HEK293 (cell line): ENCODE measurements at regions not wholly inside any gene's neighbourhood (a gene's known extent, or its start where the extent isn't known, plus 50 kb on each side); places are given as distances from the start of the nearest gene placed in this dataset.

Source experiments
- CTCF ChIA-PET: fragments of 350-600 bp; formaldehyde crosslinking; extraction: SDS; loops from one replicate; lab custom pipeline; 2021; ENCODE audit warnings: antibody characterized with exemption; lab: Yijun Ruan, JAX
- POLR2A ChIA-PET: fragments of 300-600 bp; formaldehyde crosslinking; extraction: SDS; loops from one replicate; lab custom pipeline; 2020; ENCODE audit warnings: antibody characterized with exemption, inconsistent platforms; lab: Yijun Ruan, JAX
- H3K27ac ChIP-seq: fragments of 200-500 bp; sonication (Bioruptor generic); 2 replicates; pipeline ENCODE4 v1.5.1; 2014; ENCODE audit warnings: low read depth, low read length, control low read depth, inconsistent platforms; ENCODE audit errors: extremely low read depth
- H3K36me3 ChIP-seq, 2 experiments: fragments of 200-500 bp in 1 of 2; sonication (Bioruptor generic) in 1 of 2; 1 replicate in 1 of 2; 2 replicates in 1 of 2; pipeline ENCODE4 v1.5.1; 2014 to 2017; ENCODE audit warnings: inconsistent platforms in 2 of 2, low read length in 2 of 2; ENCODE audit not compliant: control insufficient read depth in 2 of 2, insufficient read depth in 1 of 2
- H3K4me1 ChIP-seq: fragments of 200-500 bp; sonication (Bioruptor generic); 2 replicates; pipeline ENCODE4 v1.5.1; 2014; ENCODE audit warnings: mild to moderate bottlenecking, low read length, inconsistent platforms; ENCODE audit not compliant: control insufficient read depth, insufficient read depth
- H3K4me3 ChIP-seq: 2 replicates; pipeline ENCODE4 v1.5.1; 2011; ENCODE audit warnings: low read depth, mild to moderate bottlenecking, control low read depth, low read length, moderate library complexity
- H3K9me3 ChIP-seq: fragments of 200-500 bp; sonication (Bioruptor generic); 2 replicates; pipeline ENCODE4 v1.5.1; 2014; ENCODE audit warnings: low read depth, low read length, inconsistent platforms; ENCODE audit not compliant: control insufficient read depth, insufficient read depth
- BCL6B ChIP-seq: fragments of 450-650 bp; formaldehyde crosslinking; IDR thresholded peaks from 2 replicates; pipeline ENCODE4 v1.5.1; 2017; ENCODE audit warnings: missing biosample characterization, missing genetic modification characterization
- EGR2 ChIP-seq: fragments of 450-650 bp; formaldehyde crosslinking; IDR thresholded peaks from 2 replicates; pipeline ENCODE4 v1.5.1; 2016; ENCODE audit warnings: low read depth, missing biosample characterization, missing genetic modification characterization
- FEZF1 ChIP-seq: fragments of 450-650 bp; formaldehyde crosslinking; IDR thresholded peaks from 2 replicates; pipeline ENCODE4 v1.5.1; 2016; ENCODE audit warnings: missing biosample characterization, missing genetic modification characterization
- HOXA7 ChIP-seq: sonication (generic); formaldehyde crosslinking; IDR thresholded peaks from 2 replicates; pipeline ENCODE4 v1.8.1; 2022; ENCODE audit warnings: missing genetic modification reagents, borderline replicate concordance
- SALL2 ChIP-seq: fragments of 450-650 bp; formaldehyde crosslinking; IDR thresholded peaks from 2 replicates; pipeline ENCODE4 v1.5.0; 2017; ENCODE audit warnings: missing biosample characterization, mild to moderate bottlenecking, missing genetic modification characterization, borderline replicate concordance
- ZEB2 ChIP-seq: fragments of 450-650 bp; formaldehyde crosslinking; IDR thresholded peaks from 2 replicates; pipeline ENCODE4 v1.5.1; 2016; ENCODE audit warnings: missing biosample characterization, missing genetic modification characterization
- ZFP3 ChIP-seq: fragments of 450-650 bp; formaldehyde crosslinking; IDR thresholded peaks from 2 replicates; pipeline ENCODE4 v1.5.1; 2016; ENCODE audit warnings: low read depth, missing biosample characterization, missing genetic modification characterization
- ZFP37 ChIP-seq: fragments of 450-650 bp; formaldehyde crosslinking; IDR thresholded peaks from 2 replicates; pipeline ENCODE4 v1.5.1; 2016; ENCODE audit warnings: missing biosample characterization, missing genetic modification characterization
- ZFP69B ChIP-seq: fragments of 450-650 bp; formaldehyde crosslinking; IDR thresholded peaks from 2 replicates; pipeline ENCODE4 v1.5.1; 2016; ENCODE audit warnings: missing biosample characterization, missing genetic modification characterization
- ZNF2 ChIP-seq: fragments of 450-650 bp; formaldehyde crosslinking; IDR thresholded peaks from 2 replicates; pipeline ENCODE4 v1.5.1; 2016; ENCODE audit warnings: missing biosample characterization, missing genetic modification characterization
- ZNF23 ChIP-seq: fragments of 450-650 bp; formaldehyde crosslinking; IDR thresholded peaks from 2 replicates; pipeline ENCODE4 v1.5.1; 2016; ENCODE audit warnings: missing biosample characterization, missing genetic modification characterization, borderline replicate concordance
- ZNF266 ChIP-seq: fragments of 450-650 bp; formaldehyde crosslinking; IDR thresholded peaks from 2 replicates; pipeline ENCODE4 v1.5.1; 2016; ENCODE audit warnings: missing biosample characterization, missing genetic modification characterization, low read depth
- ZNF311 ChIP-seq: fragments of 450-650 bp; formaldehyde crosslinking; IDR thresholded peaks from 2 replicates; pipeline ENCODE4 v1.5.1; 2017; ENCODE audit warnings: missing biosample characterization, missing genetic modification characterization, borderline replicate concordance
- ZNF394 ChIP-seq: fragments of 450-650 bp; formaldehyde crosslinking; IDR thresholded peaks from 2 replicates; pipeline ENCODE4 v1.5.1; 2016; ENCODE audit warnings: missing biosample characterization, missing genetic modification characterization, mild to moderate bottlenecking, moderate library complexity, borderline replicate concordance
- ZNF426 ChIP-seq: fragments of 450-650 bp; formaldehyde crosslinking; IDR thresholded peaks from 2 replicates; pipeline ENCODE4 v1.5.1; 2017; ENCODE audit warnings: missing biosample characterization, missing genetic modification characterization, mild to moderate bottlenecking, inconsistent platforms, moderate library complexity
- ZNF514 ChIP-seq: fragments of 450-650 bp; formaldehyde crosslinking; IDR thresholded peaks from 2 replicates; pipeline ENCODE4 v1.5.1; 2016; ENCODE audit warnings: missing biosample characterization, missing genetic modification characterization
- ZNF596 ChIP-seq: fragments of 450-650 bp; IDR thresholded peaks from 2 replicates; pipeline ENCODE4 v1.5.0; 2018; ENCODE audit warnings: missing biosample characterization, mild to moderate bottlenecking, missing genetic modification characterization, moderate library complexity
- ZNF626 ChIP-seq: fragments of 450-650 bp; sonication (Bioruptor Pico); formaldehyde crosslinking; IDR thresholded peaks from 2 replicates; pipeline ENCODE4 v1.5.1; 2018; ENCODE audit warnings: missing biosample characterization, missing genetic modification characterization, inconsistent platforms
- TF ChIP-seq, protein P1 (sequence below): fragments of 450-650 bp; formaldehyde crosslinking; conservative IDR thresholded peaks from 2 replicates; pipeline ENCODE4 v1.5.1; 2016; ENCODE audit warnings: low read depth, missing biosample characterization, missing genetic modification characterization
- TF ChIP-seq, protein P2 (sequence below): fragments of 450-650 bp; formaldehyde crosslinking; IDR thresholded peaks from 2 replicates; pipeline ENCODE4 v1.5.1; 2016; ENCODE audit warnings: missing biosample characterization, missing genetic modification characterization

DNA sequence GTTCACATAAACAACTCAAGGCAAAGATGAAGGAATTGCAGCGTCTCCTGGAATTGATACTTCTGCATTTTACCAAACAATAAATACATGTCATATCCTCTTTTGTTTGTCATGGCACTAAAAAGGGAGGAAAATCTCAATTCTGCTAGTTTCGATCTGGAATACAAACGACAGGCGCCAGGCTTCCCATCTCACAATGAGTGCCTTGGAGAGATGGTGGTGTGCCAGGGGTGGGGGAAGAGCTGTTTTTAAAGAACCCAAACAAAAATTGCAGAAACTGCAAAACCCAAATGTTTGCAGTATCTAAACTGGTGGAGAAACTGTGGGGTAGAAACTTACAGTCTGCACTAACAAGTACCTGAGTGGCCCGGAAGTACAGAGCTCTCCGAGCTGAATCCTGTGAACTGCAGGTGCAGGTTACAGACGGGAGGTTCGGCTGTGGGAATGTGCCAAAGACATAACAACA, 53.0 kb upstream of the KLF3 start:
- Histone ChIP-seq H3K4me1 (no peaks in the 10 kb centered on the region), H3K36me3 (no peaks in the 10 kb centered on the region), H3K27ac (no peak overlapping the region), H3K9me3 (no peaks in the 10 kb centered on the region), H3K4me3 (no peak overlapping the region)
- TF ChIP-seq SALL2 = no peak
- no peak for TF ChIP-seq ZFP37 (tag by site-specific recombination)
- no peak for TF ChIP-seq ZFP3 (tag by site-specific recombination)
- TF ChIP-seq ZNF23 = no peak
- TF ChIP-seq ZNF311 = no peak
- TF ChIP-seq EGR2 (tag by site-specific recombination) = no peak
- TF ChIP-seq ZEB2 (tag by site-specific recombination) = no peak
- POLR2A ChIA-PET = no interaction called here
- CTCF ChIA-PET = no interaction called here

GRCh38 chr4:38611676-38612075, 52.3 kb upstream of the KLF3 start:
- H3K4me1 ChIP-seq = no peaks in the 10 kb centered on the region
- TF ChIP-seq, protein P1, sequence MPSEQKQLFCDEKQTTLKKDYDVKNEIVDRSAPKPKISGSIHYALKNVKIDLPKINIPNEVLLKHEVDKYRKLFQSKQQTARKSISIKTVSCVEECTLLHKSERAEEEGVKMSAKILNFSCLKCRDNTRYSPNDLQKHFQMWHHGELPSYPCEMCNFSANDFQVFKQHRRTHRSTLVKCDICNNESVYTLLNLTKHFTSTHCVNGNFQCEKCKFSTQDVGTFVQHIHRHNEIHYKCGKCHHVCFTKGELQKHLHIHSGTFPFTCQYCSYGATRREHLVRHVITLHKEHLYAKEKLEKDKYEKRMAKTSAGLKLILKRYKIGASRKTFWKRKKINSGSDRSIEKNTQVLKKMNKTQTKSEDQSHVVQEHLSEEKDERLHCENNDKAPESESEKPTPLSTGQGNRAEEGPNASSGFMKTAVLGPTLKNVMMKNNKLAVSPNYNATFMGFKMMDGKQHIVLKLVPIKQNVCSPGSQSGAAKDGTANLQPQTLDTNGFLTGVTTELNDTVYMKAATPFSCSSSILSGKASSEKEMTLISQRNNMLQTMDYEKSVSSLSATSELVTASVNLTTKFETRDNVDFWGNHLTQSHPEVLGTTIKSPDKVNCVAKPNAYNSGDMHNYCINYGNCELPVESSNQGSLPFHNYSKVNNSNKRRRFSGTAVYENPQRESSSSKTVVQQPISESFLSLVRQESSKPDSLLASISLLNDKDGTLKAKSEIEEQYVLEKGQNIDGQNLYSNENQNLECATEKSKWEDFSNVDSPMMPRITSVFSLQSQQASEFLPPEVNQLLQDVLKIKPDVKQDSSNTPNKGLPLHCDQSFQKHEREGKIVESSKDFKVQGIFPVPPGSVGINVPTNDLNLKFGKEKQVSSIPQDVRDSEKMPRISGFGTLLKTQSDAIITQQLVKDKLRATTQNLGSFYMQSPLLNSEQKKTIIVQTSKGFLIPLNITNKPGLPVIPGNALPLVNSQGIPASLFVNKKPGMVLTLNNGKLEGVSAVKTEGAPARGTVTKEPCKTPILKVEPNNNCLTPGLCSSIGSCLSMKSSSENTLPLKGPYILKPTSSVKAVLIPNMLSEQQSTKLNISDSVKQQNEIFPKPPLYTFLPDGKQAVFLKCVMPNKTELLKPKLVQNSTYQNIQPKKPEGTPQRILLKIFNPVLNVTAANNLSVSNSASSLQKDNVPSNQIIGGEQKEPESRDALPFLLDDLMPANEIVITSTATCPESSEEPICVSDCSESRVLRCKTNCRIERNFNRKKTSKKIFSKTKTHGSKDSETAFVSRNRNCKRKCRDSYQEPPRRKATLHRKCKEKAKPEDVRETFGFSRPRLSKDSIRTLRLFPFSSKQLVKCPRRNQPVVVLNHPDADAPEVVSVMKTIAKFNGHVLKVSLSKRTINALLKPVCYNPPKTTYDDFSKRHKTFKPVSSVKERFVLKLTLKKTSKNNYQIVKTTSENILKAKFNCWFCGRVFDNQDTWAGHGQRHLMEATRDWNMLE (tag by site-specific recombination) = peak; percentile 47; the same call in 1 of the 2 replicates
- TF ChIP-seq ZNF394 (tag by site-specific recombination) = peak; percentile 25; the same call in 1 of the 2 replicates
- no peak for TF ChIP-seq SALL2
- TF ChIP-seq ZNF426 (tag by site-specific recombination) = peak; percentile 24
- H3K9me3 ChIP-seq = no peaks in the 10 kb centered on the region
- H3K36me3 ChIP-seq = no peaks in the 10 kb centered on the region
- no peak overlapping the region for H3K27ac ChIP-seq
- POLR2A ChIA-PET = no interaction called here
- CTCF ChIA-PET = no interaction called here
- H3K4me3 ChIP-seq = no peak overlapping the region

GRCh38 chr4:38612646-38613414, 51.2 kb upstream of the KLF3 start:
- no peak overlapping the region for H3K4me3 ChIP-seq
- ChIA-PET CTCF (no interaction called here), POLR2A (no interaction called here)
- H3K27ac ChIP-seq = no peak overlapping the region; the same call in 1 of the 2 replicates
- H3K4me1 ChIP-seq = no peaks in the 10 kb centered on the region
- H3K36me3 ChIP-seq = no peaks in the 10 kb centered on the region
- no peaks in the 10 kb centered on the region for H3K9me3 ChIP-seq
- TF ChIP-seq EGR2 (tag by site-specific recombination) (no peak), FEZF1 (tag by site-specific recombination) (no peak), ZNF266 (tag by site-specific recombination) (no peak), ZNF626 (tag by site-specific recombination) (no peak), HOXA7 (no peak), ZNF514 (tag by site-specific recombination) (no peak), ZNF2 (tag by site-specific recombination) (no peak), ZNF596 (tag by site-specific recombination) (no peak), BCL6B (no peak), ZFP69B (tag by site-specific recombination) (no peak)
- TF ChIP-seq, protein P2, sequence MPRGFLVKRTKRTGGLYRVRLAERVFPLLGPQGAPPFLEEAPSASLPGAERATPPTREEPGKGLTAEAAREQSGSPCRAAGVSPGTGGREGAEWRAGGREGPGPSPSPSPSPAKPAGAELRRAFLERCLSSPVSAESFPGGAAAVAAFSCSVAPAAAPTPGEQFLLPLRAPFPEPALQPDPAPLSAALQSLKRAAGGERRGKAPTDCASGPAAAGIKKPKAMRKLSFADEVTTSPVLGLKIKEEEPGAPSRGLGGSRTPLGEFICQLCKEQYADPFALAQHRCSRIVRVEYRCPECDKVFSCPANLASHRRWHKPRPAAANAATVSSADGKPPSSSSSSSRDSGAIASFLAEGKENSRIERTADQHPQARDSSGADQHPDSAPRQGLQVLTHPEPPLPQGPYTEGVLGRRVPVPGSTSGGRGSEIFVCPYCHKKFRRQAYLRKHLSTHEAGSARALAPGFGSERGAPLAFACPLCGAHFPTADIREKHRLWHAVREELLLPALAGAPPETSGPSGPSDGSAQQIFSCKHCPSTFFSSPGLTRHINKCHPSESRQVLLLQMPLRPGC (tag by site-specific recombination) = no peak
